GM10266 (cell line): ENCODE measurements at regions not wholly inside any gene's neighbourhood (a gene's known extent, or its start where the extent isn't known, plus 50 kb on each side); places are given as distances from the start of the nearest gene placed in this dataset.
"Not testable (repeated sequence)": the region's sequence is repeated elsewhere in the genome, so short reads cannot be mapped to it uniquely, and the experiment has no call there.

ENCODE experiments used
- DNase-seq: peaks from one replicate; pipeline ENCODE4 v3.0.0; 2012; ENCODE audit errors: extremely low spot score
- CTCF ChIP-seq: IDR thresholded peaks from 2 replicates; pipeline ENCODE4 v1.5.1; 2012; ENCODE audit warnings: mild to moderate bottlenecking, low read depth; ENCODE audit not compliant: control insufficient read depth, insufficient read depth; ENCODE audit errors: missing control alignments

GRCh38 chr14:105678996-105679958, 152.9 kb downstream of the TMEM121 start:
- not testable (repeated sequence) for DNase-seq

- not testable (repeated sequence) for DNase-seq
These were observed 153.8 kb downstream of the TMEM121 start for GRCh38 chr14:105679959-105680735.

GRCh38 chr14:105680736-105681098, 154.3 kb downstream of the TMEM121 start:
- DNase-seq: not testable (repeated sequence)

- not testable (repeated sequence) for DNase-seq
These were observed 155.3 kb downstream of the TMEM121 start for GRCh38 chr14:105681606-105682185.

- DNase-seq: not testable (repeated sequence)
These were observed 156.1 kb downstream of the TMEM121 start for GRCh38 chr14:105682442-105682841.

- no peak for DNase-seq
- no peak for TF ChIP-seq CTCF
These were observed 156.7 kb downstream of the TMEM121 start for GRCh38 chr14:105682956-105683570.

- DNase-seq: not testable (repeated sequence)
These were observed 157.7 kb downstream of the TMEM121 start for GRCh38 chr14:105684056-105684455.

- DNase-seq: not testable (repeated sequence)
These were observed 158.2 kb downstream of the TMEM121 start for GRCh38 chr14:105684597-105684996.

GRCh38 chr14:105685003-105685402, 158.6 kb downstream of the TMEM121 start:
- no peak for TF ChIP-seq CTCF
- no peak for DNase-seq

- not testable (repeated sequence) for DNase-seq
These were observed 159.2 kb downstream of the TMEM121 start for GRCh38 chr14:105685605-105686004.

GRCh38 chr14:105686050-105686449, 159.7 kb downstream of the TMEM121 start:
- DNase-seq: not testable (repeated sequence)

- not testable (repeated sequence) for DNase-seq
These were observed 160.2 kb downstream of the TMEM121 start for GRCh38 chr14:105686462-105687170.

GRCh38 chr14:105687171-105688022, 161.0 kb downstream of the TMEM121 start:
- DNase-seq: not testable (repeated sequence)

- DNase-seq: peak; percentile 63
These were observed 161.6 kb downstream of the TMEM121 start for GRCh38 chr14:105688023-105688351.

- DNase-seq: not testable (repeated sequence)
These were observed 162.4 kb downstream of the TMEM121 start for GRCh38 chr14:105688664-105689221.
